Hepatocyte (in vitro differentiated cells): ENCODE measurements at regions not wholly inside any gene's neighbourhood (a gene's known extent, or its start where the extent isn't known, plus 50 kb on each side); places are given as distances from the start of the nearest gene placed in this dataset.

ENCODE experiments used
- EZH2 ChIP-seq: fragments of 200-600 bp; sonication (generic); IDR thresholded peaks from 2 replicates; pipeline ENCODE4 v1.6.1; 2016; ENCODE audit warnings: antibody characterized with exemption, mild to moderate bottlenecking, borderline replicate concordance
- EZH2phosphoT487 ChIP-seq: fragments of 200-600 bp; sonication (generic); IDR thresholded peaks from one replicate; pipeline ENCODE4 v1.6.1; 2018; ENCODE audit warnings: antibody characterized with exemption, mild to moderate bottlenecking, low read depth, moderate library complexity; ENCODE audit not compliant: unreplicated experiment, severe bottlenecking
- TF ChIP-seq, protein P1 (sequence below): fragments of 200-600 bp; sonication (generic); IDR thresholded peaks from 2 replicates; pipeline ENCODE4 v1.5.1; 2016; ENCODE audit warnings: antibody characterized with exemption, mild to moderate bottlenecking; ENCODE audit not compliant: poor library complexity

DNA sequence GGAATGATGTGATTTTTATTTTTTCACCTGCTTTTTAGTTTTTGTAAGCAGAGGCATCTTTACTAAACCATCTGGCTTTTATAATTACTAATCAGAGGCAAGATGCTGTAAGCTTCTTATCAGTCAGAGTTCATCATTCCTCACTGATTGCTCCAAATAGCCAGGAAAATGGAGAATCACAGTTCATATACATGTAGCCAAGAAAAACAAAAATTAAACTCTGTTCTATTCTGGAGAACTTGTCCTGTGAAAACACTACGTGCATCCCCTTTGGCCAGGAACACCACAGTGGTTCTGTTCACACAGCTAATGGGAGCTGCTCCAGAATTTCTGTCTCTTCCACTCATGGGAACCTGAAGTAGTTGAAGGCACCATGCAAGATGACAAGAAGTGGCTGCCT lies 725.5 kb upstream of the CHRM3 start:
- TF ChIP-seq, protein P1, sequence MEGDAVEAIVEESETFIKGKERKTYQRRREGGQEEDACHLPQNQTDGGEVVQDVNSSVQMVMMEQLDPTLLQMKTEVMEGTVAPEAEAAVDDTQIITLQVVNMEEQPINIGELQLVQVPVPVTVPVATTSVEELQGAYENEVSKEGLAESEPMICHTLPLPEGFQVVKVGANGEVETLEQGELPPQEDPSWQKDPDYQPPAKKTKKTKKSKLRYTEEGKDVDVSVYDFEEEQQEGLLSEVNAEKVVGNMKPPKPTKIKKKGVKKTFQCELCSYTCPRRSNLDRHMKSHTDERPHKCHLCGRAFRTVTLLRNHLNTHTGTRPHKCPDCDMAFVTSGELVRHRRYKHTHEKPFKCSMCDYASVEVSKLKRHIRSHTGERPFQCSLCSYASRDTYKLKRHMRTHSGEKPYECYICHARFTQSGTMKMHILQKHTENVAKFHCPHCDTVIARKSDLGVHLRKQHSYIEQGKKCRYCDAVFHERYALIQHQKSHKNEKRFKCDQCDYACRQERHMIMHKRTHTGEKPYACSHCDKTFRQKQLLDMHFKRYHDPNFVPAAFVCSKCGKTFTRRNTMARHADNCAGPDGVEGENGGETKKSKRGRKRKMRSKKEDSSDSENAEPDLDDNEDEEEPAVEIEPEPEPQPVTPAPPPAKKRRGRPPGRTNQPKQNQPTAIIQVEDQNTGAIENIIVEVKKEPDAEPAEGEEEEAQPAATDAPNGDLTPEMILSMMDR, result no peak
- no peak for TF ChIP-seq EZH2
- no peak for TF ChIP-seq EZH2phosphoT487
